ENCODE measurements at regions not wholly inside any gene's neighbourhood (a gene's known extent, or its start where the extent isn't known, plus 50 kb on each side); places are given as distances from the start of the nearest gene placed in this dataset.
"Not testable (repeated sequence)": the region's sequence is repeated elsewhere in the genome, so short reads cannot be mapped to it uniquely, and the experiment has no call there.

DNA sequence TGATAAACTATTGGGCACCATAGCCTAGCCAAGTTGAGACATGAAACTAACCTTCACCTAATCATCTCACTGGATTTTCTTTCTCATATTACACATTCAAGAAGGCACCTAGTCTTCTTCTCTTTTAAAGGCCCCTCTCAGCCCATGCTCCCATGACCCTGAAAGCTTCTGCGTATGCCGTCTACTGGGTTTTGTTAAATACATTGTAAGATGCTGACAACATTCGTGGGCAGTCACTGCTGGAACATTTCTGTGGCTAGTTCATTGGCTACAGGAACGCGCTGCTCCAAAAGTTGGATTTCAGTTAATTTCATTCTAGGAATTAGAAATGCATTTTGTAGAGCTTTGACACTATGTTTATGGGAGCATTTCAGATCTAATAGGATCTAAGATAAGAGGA is 52.3 kb upstream of the CHD2 start:
- TF ChIP-seq, protein P1, sequence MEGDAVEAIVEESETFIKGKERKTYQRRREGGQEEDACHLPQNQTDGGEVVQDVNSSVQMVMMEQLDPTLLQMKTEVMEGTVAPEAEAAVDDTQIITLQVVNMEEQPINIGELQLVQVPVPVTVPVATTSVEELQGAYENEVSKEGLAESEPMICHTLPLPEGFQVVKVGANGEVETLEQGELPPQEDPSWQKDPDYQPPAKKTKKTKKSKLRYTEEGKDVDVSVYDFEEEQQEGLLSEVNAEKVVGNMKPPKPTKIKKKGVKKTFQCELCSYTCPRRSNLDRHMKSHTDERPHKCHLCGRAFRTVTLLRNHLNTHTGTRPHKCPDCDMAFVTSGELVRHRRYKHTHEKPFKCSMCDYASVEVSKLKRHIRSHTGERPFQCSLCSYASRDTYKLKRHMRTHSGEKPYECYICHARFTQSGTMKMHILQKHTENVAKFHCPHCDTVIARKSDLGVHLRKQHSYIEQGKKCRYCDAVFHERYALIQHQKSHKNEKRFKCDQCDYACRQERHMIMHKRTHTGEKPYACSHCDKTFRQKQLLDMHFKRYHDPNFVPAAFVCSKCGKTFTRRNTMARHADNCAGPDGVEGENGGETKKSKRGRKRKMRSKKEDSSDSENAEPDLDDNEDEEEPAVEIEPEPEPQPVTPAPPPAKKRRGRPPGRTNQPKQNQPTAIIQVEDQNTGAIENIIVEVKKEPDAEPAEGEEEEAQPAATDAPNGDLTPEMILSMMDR (IDR thresholded peaks at IDR 0.05), result no peak
- Histone ChIP-seq H3K36me3 (no peaks in the 10 kb centered on the region), H3K9me3 (no peaks in the 10 kb centered on the region), H3K4me3 (no peak overlapping the region), H3K27me3 (no peaks in the 10 kb centered on the region), H3K27ac (no peak overlapping the region), H3K4me1 (peaks cover 0 to 11% of the 10 kb centered on the region in 2 donors)
- no peak for DNase-seq (ENCODE audit: low spot score)

DNA sequence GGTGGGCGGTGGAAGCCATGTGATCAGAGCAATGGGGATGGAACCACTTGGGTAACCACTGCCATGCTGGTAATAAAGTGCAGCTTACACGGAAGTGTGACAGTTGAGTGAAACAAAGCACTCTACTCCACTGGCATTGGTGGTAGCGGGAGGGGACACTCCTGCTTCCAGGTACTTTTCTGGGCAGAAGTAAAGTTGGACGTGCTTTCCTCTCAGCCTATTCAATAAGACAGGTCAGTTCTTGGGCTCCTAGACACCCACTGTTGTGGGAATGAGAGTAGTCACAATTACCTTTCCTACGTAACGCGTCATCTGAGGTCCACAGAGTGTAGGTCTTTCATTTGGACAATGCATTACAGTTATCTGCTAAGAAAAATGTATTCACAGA is 51.7 kb upstream of the CHD2 start:
- H3K4me1 ChIP-seq, result peaks cover 0 to 11% of the 10 kb centered on the region in 2 donors
- DNase-seq (ENCODE audit: low spot score), result no peak

DNA sequence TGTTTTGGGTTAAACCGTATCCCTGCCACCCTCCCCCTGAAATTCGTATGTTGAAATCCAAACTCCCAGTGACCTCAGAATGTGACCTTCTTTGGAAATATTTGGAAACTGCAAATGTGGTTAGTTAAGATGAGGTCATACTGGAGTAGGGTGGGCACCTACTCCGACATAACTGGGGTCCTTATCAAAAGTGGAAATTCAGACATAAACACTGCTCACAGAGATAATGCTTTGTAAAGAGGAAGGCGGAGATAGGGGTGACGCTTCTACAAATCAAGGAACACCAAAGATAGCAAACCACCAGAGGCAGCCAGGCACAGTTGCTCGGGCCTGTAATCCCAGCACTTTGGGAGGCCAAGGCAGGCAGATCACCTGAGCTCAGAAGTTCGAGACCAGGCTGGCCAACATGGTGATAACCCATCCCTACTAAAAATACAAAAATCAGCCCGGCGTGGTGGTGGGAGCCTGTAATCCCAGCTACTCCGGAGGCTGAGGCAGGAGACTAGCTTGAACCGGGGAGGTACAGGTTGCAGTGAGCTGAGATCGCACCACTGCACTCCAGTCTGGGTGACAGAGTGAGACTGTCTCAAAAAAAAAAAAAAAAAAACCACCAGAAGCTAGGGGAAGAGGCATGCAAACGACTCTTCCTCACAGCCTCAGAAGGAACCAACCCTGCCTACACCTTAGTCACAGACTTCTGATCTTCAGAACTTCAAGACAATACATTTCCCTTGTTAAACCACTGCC is 51.1 kb upstream of the CHD2 start:
- no peak overlapping the region for H3K27ac ChIP-seq
- H3K9me3 ChIP-seq, result no peaks in the 10 kb centered on the region
- H3K36me3 ChIP-seq, result no peaks in the 10 kb centered on the region
- H3K4me3 ChIP-seq, result no peak overlapping the region
- H3K27me3 ChIP-seq, result no peaks in the 10 kb centered on the region
- peaks cover 0 to 11% of the 10 kb centered on the region in 2 donors for H3K4me1 ChIP-seq
- no peak for DNase-seq (ENCODE audit: low spot score)
- TF ChIP-seq, protein P1 (IDR thresholded peaks at IDR 0.05), result no peak

More for the DNA sequence above, 51.7 kb upstream of the CHD2 start:
- H3K36me3 ChIP-seq, result no peaks in the 10 kb centered on the region
- TF ChIP-seq, protein P1 (IDR thresholded peaks at IDR 0.05), result no peak
- H3K9me3 ChIP-seq, result no peaks in the 10 kb centered on the region
- no peaks in the 10 kb centered on the region for H3K27me3 ChIP-seq
- no peak overlapping the region for H3K27ac ChIP-seq
- no peak overlapping the region for H3K4me3 ChIP-seq

DNA sequence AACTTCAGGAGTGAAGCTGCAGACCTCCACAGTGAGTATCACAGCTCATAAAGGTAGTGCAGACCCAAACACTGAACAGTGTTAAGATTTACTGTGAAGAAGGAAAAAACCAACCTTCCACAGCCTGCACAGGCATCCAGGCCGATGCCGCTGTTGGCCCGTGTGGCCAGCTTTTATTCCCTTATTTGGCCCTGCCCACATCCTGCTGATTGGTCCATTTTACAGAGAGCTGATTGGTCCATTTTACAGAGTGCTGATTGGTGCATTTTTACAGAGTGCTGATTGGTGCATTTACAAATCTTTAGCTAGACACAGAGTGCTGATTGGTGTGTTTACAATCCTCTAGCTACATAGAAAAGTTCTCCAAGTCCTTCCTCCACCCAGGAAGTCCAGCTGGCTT is 49.9 kb upstream of the CHD2 start:
- H3K27me3 ChIP-seq; H3K9me3 ChIP-seq; H3K27ac ChIP-seq; H3K36me3 ChIP-seq; H3K4me1 ChIP-seq; DNase-seq (ENCODE audit: low spot score); H3K4me3 ChIP-seq: not testable (repeated sequence)
